ENCODE measurements at regions not wholly inside any gene's neighbourhood (a gene's known extent, or its start where the extent isn't known, plus 50 kb on each side); places are given as distances from the start of the nearest gene placed in this dataset.

DNA sequence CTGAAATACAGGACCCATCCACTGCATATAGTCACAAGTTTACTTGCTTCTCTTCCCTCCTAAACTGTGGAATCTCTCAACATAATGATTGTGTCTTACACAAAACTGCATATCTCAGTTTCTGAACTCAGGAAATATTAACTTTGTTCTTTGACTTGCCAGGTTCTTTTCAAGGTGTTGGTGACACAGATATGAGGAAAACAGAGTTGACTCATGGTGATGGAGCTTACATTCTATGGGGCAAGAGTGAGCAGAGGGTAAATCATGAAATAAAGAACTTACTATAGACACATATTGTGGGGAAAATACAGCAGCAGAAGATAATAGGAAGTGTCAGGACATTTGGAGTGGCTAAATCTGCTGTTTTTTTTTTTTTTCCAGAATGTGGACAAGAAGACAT is 72.5 kb upstream of the IGFBP3 start:
- POLR2A ChIA-PET (ENCODE audit: low non-redundant PET) = no interaction called here
- no peak overlapping the region for H3K27ac ChIP-seq
- TF ChIP-seq, protein P1, sequence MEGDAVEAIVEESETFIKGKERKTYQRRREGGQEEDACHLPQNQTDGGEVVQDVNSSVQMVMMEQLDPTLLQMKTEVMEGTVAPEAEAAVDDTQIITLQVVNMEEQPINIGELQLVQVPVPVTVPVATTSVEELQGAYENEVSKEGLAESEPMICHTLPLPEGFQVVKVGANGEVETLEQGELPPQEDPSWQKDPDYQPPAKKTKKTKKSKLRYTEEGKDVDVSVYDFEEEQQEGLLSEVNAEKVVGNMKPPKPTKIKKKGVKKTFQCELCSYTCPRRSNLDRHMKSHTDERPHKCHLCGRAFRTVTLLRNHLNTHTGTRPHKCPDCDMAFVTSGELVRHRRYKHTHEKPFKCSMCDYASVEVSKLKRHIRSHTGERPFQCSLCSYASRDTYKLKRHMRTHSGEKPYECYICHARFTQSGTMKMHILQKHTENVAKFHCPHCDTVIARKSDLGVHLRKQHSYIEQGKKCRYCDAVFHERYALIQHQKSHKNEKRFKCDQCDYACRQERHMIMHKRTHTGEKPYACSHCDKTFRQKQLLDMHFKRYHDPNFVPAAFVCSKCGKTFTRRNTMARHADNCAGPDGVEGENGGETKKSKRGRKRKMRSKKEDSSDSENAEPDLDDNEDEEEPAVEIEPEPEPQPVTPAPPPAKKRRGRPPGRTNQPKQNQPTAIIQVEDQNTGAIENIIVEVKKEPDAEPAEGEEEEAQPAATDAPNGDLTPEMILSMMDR (conservative IDR thresholded peaks at IDR 0.05; ENCODE audit: low read depth) = no peak
- CTCF ChIA-PET = interaction anchor here (0.6 kb wide), 1 partner anchor 14 kb away, joined by 3 read pairs; no protein-coding TSS in a partner anchor
- DNase-seq (ENCODE audit: low spot score) = no peak

DNA sequence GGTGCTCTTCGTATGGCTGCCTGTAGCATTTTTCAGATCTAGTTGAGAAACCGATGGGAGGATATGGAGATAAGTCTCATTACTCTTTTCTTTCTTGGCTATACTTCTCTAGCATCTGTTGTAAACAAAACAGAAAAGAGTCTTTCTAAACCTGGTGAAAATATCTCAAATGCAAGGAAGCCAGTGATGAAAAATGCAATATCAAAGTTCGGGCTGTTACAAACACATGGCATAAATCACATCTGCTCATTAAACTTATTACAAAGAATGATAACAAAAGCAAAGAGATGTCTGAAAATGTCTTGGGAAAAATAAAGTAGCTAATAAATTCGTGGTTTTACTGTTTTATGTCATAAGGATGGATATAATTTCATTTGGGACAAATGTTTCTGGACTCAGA is 71.8 kb upstream of the IGFBP3 start:
- no peak for DNase-seq (ENCODE audit: low spot score)
- TF ChIP-seq, protein P1 (conservative IDR thresholded peaks at IDR 0.05; ENCODE audit: low read depth) = no peak
- ChIA-PET POLR2A (ENCODE audit: low non-redundant PET) (no interaction called here), CTCF (interaction anchor here (0.6 kb wide), 2 partner anchors 15 to 124 kb away, joined by 3 read pairs; no protein-coding TSS in a partner anchor)
- no peak overlapping the region for H3K27ac ChIP-seq

DNA sequence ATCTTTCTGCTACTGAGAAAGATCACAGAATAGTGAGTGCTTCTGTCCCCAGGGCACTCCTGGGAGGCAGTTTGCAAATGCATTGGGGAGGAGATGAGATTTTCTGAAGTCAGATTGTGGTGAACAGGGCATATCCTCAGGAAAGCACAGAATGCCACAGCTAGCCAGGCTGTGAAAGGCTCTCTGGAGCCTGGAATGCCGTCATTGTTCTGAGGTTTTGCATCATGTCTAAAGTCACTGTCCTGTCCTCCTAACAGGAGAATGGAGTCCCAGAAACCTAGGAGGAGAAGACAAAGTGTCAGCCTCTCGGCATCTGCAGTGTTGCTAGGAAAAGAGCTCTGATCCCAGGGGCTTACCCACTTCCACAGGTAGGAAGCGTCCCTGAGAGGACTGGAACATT is 69.2 kb upstream of the IGFBP3 start:
- no peak overlapping the region for H3K27ac ChIP-seq
- DNase-seq (ENCODE audit: low spot score) = no peak
- ChIA-PET POLR2A (ENCODE audit: low non-redundant PET) (no interaction called here), CTCF (no interaction called here)
- TF ChIP-seq, protein P1 (conservative IDR thresholded peaks at IDR 0.05; ENCODE audit: low read depth) = no peak

DNA sequence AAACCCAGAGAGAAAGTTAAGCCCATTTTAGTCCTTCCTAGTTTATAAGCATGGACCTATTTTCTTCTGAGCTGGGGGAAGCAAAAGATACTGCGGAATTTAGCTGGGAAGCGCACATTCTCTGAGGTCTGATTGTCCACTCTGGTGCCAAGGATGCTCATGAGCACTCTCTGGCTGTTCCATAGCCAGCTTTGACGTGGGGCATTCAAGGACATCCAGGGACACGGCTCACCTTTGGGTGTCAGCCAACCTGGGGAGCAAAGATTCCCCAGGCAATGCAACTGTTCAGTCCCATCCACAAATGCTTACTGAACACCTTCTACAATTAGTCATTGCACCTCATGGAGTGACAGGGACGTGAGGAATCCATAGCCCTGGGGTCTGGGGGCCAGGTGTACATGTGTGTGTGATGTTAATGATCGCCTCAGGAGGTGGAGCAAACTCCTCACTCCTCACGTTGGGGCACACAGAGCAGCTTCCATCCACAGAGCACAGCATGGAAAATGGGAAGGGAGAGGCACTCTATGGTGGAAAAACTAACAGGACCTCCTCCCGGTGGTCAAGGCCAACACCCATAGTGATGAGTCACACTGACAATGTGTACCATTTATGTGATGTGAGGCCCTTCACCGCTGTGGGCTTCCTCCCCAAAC is 67.5 kb upstream of the IGFBP3 start:
- H3K27ac ChIP-seq = no peak overlapping the region
- no peak for DNase-seq (ENCODE audit: low spot score)
- CTCF ChIA-PET = no interaction called here
- TF ChIP-seq, protein P1 (conservative IDR thresholded peaks at IDR 0.05; ENCODE audit: low read depth) = no peak
- POLR2A ChIA-PET (ENCODE audit: low non-redundant PET) = no interaction called here

DNA sequence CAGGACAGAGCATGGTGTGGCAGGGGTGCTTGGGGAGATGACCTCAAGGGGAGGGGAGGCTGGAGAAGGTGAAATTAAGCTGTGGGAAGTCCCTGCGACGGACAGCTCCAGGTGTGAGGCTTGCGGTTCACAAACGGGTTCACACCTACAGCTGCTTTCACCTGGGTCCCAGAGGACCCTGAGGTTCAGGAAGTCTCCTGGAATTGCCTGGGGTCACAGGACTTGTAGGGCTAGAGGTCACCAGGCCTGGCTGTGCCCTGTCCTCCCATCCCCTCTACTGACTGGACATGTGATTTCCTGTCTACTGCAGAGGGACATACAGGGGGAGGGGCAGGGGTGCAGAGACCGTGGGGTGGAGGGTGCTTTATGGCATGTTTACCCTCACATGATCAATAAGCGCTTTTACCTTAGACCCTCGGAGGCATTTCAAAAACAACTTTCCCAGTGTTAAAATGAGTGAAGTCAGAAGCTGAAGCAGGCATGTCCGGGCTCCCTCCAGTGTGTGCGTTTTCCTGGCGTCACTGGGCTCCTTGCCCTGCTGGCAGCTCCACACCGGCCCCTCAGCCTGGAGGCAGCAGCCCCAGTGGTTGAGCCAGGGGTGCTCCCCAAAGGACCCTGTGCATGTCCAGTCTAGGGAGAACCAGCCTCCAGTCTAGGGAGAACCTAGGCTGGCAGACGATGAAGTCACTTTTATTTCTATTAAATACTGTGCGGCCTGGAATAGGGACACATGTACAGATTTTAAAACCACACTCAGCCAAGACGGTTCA is 66.6 kb upstream of the IGFBP3 start:
- ChIA-PET POLR2A (ENCODE audit: low non-redundant PET) (no interaction called here), CTCF (no interaction called here)
- DNase-seq (ENCODE audit: low spot score) = no peak
- no peak overlapping the region for H3K27ac ChIP-seq
- TF ChIP-seq, protein P1 (conservative IDR thresholded peaks at IDR 0.05; ENCODE audit: low read depth) = no peak

DNA sequence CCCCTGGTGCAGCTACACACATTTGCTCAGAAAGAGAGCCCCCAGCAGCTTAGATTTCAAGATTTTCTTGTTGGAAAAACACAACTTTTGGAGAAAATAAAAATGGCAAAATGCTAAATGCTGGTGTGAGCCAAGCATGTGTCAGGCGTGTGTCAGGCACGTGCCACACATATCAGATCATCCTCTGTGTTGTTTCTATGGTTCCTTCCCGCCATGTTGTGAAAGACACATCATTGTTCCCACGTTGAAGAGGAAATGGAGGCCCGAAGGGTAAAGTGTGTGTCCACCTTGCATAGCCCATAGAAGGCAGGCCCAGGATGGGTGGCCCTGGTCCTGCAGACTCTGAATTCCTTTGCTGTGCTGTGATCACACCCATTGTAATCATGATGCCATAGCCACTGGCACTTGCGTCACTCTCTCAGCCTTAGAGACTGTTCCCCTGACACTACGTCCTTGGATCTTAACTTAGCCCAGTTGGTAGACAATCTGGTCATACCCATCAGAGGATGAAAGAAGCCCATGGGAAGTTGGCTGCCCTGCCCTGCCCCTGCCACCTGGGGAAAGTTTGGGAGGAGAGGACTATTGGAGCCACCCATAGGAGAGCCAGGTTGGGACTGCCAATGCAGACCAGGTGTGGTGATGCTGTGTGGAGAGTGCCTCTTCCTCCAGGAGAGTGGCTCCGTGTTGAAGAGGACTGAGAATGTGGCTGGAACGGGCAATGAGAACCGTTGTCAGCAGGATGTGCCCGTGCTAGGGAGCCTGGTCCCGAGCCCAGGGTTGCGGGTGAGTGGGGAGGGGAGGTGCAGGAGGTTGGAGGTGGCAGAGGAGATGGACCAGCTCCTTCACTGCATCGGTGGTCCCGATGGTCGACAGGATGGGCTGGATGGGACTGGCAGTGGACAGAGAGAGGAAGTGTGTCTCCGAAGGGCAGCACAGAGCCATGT is 65.6 kb upstream of the IGFBP3 start:
- ChIA-PET CTCF (no interaction called here), POLR2A (ENCODE audit: low non-redundant PET) (no interaction called here)
- TF ChIP-seq, protein P1 (conservative IDR thresholded peaks at IDR 0.05; ENCODE audit: low read depth) = no peak

More for the DNA sequence above, 65.6 kb upstream of the IGFBP3 start:
- no peak overlapping the region for H3K27ac ChIP-seq
- DNase-seq (ENCODE audit: low spot score) = no peak

All from RWPE1 (cell line).